ENCODE measurements at regions not wholly inside any gene's neighbourhood (a gene's known extent, or its start where the extent isn't known, plus 50 kb on each side); places are given as distances from the start of the nearest gene placed in this dataset.
A peak's percentile ranks its signal among the peaks of the same experiment; 100 is the strongest.

GRCh38 chr9:103761466-103761865, 332.6 kb upstream of the SMC2 start:
- no peak overlapping the region for H3K4me3 ChIP-seq
- H3K27ac ChIP-seq = no peak overlapping the region
- H3K9me3 ChIP-seq (replicated peaks in 1 of 3) = peaks cover 0 to 4% (median 0%) of the 10 kb centered on the region in 3 donors
- no peaks in the 10 kb centered on the region for H3K36me3 ChIP-seq (replicated peaks in 1 of 2)
- H3K4me1 ChIP-seq (replicated peaks in 1 of 2) = no peaks in the 10 kb centered on the region
- no peak for DNase-seq
- intact Hi-C loops (cut with DNase I) = no loop called here
- no peak for TF ChIP-seq POLR2A (IDR thresholded peaks at IDR 0.05)
- TF ChIP-seq, protein P1, sequence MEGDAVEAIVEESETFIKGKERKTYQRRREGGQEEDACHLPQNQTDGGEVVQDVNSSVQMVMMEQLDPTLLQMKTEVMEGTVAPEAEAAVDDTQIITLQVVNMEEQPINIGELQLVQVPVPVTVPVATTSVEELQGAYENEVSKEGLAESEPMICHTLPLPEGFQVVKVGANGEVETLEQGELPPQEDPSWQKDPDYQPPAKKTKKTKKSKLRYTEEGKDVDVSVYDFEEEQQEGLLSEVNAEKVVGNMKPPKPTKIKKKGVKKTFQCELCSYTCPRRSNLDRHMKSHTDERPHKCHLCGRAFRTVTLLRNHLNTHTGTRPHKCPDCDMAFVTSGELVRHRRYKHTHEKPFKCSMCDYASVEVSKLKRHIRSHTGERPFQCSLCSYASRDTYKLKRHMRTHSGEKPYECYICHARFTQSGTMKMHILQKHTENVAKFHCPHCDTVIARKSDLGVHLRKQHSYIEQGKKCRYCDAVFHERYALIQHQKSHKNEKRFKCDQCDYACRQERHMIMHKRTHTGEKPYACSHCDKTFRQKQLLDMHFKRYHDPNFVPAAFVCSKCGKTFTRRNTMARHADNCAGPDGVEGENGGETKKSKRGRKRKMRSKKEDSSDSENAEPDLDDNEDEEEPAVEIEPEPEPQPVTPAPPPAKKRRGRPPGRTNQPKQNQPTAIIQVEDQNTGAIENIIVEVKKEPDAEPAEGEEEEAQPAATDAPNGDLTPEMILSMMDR (IDR thresholded peaks at IDR 0.05) = no peak
- no peaks in the 10 kb centered on the region for H3K27me3 ChIP-seq
- 59 to 79% (median 68%) methylated on average over 2 of the region's 2 CpGs for WGBS, 4 donors

GRCh38 chr9:103789686-103790085, 304.4 kb upstream of the SMC2 start:
- H3K9me3 ChIP-seq (replicated peaks in 1 of 3) = no peaks in the 10 kb centered on the region
- H3K4me1 ChIP-seq (replicated peaks in 1 of 2) = no peaks in the 10 kb centered on the region
- 65 to 71% (median 69%) methylated on average over 2 of the region's 2 CpGs for WGBS, 4 donors
- H3K4me3 ChIP-seq = no peak overlapping the region
- no peak for DNase-seq
- H3K27me3 ChIP-seq = no peaks in the 10 kb centered on the region
- H3K27ac ChIP-seq = no peak overlapping the region
- intact Hi-C loops (cut with DNase I) = no loop called here
- no peak for TF ChIP-seq POLR2A (IDR thresholded peaks at IDR 0.05)
- TF ChIP-seq, protein P1 (IDR thresholded peaks at IDR 0.05) = peak in 3 of 6 experiments; percentile 12 to 33 (median 13)
- no peaks in the 10 kb centered on the region for H3K36me3 ChIP-seq (replicated peaks in 1 of 2)

DNA sequence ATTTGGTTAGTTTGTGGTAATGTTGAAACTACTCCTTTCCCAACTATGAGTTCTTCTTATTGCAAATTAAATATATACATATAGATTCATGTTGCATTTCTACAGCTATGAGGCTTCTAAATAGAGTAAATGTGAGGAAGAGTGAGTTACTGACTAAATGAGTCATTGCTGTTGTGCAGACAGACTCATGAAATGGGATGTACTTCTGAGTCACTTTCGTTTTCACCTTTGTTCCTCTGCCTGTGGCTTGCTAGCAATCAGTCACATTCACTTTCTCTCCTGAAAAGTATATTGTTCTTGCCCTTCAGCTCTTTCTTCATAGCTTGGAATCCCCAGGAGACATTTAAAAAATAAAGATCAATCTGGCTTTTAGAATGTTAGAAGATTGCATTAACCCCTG, 295.5 kb upstream of the SMC2 start:
- Histone ChIP-seq H3K27me3 (no peaks in the 10 kb centered on the region), H3K36me3 (replicated peaks in 1 of 2) (no peaks in the 10 kb centered on the region), H3K9me3 (replicated peaks in 1 of 3) (no peaks in the 10 kb centered on the region), H3K4me3 (no peak overlapping the region), H3K27ac (no peak overlapping the region), H3K4me1 (replicated peaks in 1 of 2) (no peaks in the 10 kb centered on the region)
- DNase-seq = no peak
- 4 to 24% (median 15%) methylated on average over 1 of the region's 1 CpG for WGBS, 4 donors
- TF ChIP-seq, protein P1 (IDR thresholded peaks at IDR 0.05) = no peak
- no peak for TF ChIP-seq POLR2A (IDR thresholded peaks at IDR 0.05)
- intact Hi-C loops (cut with DNase I) = no loop called here

GRCh38 chr9:103799959-103800358, 294.1 kb upstream of the SMC2 start:
- no peak overlapping the region for H3K4me3 ChIP-seq
- intact Hi-C loops (cut with DNase I) = no loop called here
- no peak overlapping the region for H3K27ac ChIP-seq
- no peaks in the 10 kb centered on the region for H3K4me1 ChIP-seq (replicated peaks in 1 of 2)
- H3K27me3 ChIP-seq = no peaks in the 10 kb centered on the region
- no peak for TF ChIP-seq POLR2A (IDR thresholded peaks at IDR 0.05)
- TF ChIP-seq, protein P1 (IDR thresholded peaks at IDR 0.05) = no peak
- H3K36me3 ChIP-seq (replicated peaks in 1 of 2) = no peaks in the 10 kb centered on the region
- 82 to 90% (median 83%) methylated on average over 1 of the region's 1 CpG for WGBS, 4 donors
- no peaks in the 10 kb centered on the region for H3K9me3 ChIP-seq (replicated peaks in 1 of 3)
- no peak for DNase-seq

Measured in adrenal gland (tissue), 9 donors.